CD4-positive, alpha-beta T cell treated with Interleukin-6 at 100 ng/mL for 8 hours (primary cell): ENCODE measurements at regions not wholly inside any gene's neighbourhood (a gene's known extent, or its start where the extent isn't known, plus 50 kb on each side); places are given as distances from the start of the nearest gene placed in this dataset.
"Not testable (repeated sequence)": the region's sequence is repeated elsewhere in the genome, so short reads cannot be mapped to it uniquely, and the experiment has no call there.

Source experiments
- DNase-seq: peaks from one replicate; pipeline ENCODE4 v3.0.0-alpha.2; 2020; ENCODE audit warnings: mixed read lengths, low spot score

DNA sequence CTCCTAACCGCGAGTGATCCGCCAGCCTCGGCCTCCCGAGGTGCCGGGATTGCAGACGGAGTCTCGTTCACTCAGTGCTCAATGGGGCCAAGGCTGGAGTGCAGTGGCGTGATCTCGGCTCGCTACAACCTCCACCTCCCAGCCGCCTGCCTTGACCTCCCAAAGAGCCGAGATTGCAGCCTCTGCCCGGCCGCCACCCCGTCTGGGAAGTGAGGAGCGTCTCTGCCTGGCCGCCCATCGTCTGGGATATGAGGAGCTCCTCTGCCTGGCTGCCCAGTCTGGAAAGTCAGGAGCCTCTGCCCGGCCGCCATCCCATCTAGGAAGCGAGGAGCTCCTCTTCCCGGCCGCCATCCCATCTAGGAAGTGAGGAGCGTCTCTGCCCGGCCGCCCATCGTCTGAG is 58.8 kb upstream of the ANKRD30BL start:
- not testable (repeated sequence) for DNase-seq

DNA sequence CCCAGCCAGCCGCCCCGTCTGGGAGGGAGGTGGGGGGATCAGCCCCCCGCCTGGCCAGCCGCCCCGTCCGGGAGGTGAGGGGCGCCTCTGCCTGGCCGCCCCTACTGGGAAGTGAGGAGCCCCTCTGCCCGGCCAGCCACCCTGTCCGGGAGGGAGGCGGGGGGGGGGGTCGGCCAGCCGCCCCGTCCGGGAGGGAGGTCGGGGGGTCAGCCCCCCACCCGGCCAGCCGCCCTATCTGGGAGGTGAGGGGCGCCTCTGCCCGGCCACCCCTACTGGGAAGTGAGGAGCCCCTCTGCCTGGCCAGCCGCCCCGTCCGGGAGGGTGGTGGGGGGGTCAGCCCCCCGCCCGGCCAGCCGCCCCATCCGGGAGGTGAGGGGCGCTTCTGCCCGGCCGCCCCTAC is 60.1 kb upstream of the ANKRD30BL start:
- DNase-seq: not testable (repeated sequence)

DNA sequence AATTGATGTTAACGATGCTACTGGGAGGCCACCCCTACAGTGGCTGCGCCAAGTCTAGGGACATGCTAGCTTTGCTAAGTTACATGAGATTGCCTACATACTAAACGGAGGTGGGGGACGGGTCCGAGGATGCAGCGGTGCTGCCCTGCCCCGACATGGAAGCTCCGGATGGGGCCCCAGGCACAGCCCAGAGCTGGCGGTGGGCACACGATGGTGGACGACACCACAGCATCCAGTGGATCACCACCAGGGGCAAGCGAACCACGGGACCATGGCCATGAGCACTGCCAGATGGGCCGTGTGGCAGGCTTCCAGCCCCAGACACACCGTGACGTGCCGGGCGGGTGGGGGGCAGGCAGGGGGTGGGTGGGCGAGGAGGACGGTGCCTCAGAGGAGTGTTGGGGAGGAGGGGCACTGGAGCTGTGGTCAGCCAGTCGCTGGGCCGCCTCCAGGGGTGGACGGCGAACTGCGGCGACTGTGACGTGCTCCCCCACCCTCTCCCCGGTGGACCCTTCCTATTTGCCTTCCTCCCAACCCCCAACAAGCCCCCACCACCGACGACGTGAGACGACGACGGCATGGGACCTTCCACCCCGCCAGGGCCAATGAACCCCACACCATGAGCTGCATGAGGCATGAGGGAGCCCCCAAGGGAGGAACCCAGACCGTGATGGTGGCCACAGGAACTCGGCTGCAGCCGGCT is 90.6 kb upstream of the ANKRD30BL start:
- DNase-seq: no peak

DNA sequence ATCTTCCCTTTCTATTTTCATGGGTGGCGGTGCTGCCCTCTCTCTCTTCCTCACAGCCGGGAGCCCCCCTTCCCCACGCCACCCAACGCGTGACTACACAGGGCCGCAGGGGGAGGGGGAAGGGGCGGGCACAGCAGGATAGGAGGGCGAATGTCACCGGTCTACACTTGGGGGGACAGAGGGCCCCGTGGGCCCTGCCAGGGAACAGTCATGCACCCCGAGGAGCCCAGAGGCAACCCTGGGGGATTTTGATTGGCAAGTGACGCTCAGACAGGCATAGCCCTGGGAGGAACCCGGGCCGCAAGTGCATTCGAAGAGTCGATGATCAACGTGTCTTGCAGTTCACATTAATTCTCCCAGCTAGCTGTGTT is 91.1 kb upstream of the ANKRD30BL start:
- no peak for DNase-seq

DNA sequence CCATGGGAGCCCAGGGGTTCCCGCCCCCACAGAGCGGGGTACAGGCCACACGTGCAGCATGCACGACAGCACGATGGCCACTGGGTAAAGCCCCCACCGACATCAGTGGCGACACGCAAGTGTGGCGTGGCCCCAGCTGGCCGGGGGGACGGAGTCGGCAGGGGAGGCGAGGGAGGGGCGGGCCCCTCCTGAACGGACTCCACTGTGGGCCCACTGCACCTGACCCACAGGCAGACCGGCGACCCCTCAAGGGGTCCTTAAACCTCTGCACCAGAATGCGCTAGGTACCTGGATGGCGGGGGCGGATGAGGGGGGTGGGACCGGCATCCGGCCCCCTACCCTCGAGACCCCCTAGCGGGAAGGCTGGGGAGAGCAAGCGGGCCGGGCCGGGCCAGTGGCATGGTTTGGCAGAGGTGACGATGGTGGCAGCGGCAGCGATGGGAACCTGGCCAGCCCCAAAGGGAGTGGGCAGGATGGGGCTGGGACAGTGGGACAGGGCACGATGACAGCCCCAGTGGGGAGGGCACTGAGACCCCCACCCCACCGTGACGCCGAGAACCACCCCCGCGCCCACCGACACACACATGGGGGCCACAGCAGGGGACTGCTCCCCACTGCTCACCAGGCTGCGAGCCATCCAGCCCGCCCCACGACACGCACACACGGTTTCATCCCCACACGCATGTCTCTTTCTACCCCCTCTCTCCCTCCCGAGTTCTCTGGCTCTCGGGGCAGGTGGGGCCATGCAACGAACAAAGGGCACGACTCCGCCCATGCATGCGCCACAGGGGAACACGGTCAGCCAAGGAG is 91.9 kb upstream of the ANKRD30BL start:
- DNase-seq: no peak

DNA sequence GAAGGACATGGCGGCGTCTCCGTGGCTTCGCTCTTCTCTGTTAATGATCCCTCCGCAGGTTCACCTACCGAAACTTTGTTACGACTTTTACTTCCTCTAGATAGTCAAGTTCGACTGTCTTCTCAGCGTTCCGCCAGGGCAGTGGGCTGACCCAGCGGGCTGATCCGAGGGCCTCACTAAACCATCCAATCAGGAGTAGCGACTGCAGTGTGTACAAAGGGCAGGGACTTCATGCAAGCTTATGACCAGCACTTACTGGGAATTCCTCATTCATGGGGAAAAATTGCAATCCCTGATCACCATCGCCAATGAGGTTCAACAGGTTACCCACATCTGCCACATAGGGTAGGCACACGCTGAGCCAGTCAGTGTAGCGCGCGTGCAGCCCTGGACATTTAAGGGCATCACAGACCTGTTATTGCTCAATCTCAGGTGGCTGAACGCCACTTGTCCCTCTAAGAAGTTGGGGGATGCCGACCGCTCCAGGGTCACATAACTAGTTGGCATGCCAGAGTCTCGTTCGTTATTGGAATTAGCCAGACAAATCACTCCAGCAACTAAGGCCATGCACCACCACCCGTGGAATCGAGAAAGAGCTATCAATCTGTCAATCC is 92.7 kb upstream of the ANKRD30BL start:
- not testable (repeated sequence) for DNase-seq

DNA sequence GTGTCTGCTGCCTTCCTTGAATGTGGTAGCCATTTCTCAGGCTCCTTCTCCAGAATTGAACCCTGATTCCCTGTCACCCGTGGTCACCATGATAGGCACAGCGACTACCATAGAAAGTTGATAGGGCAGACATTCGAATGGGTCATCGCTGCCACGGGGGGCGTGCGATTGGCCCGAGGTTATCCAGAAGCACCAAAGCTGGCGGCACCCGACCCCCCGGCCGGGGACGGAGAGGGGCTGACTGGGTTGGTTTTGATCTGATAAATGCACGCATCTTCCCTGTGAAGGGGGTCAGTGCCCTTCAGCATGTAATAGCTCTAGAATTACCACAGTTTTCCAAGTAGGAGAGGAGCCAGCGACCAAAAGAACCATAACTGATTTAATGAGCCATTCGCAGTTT is 94.0 kb upstream of the ANKRD30BL start:
- DNase-seq: no peak

DNA sequence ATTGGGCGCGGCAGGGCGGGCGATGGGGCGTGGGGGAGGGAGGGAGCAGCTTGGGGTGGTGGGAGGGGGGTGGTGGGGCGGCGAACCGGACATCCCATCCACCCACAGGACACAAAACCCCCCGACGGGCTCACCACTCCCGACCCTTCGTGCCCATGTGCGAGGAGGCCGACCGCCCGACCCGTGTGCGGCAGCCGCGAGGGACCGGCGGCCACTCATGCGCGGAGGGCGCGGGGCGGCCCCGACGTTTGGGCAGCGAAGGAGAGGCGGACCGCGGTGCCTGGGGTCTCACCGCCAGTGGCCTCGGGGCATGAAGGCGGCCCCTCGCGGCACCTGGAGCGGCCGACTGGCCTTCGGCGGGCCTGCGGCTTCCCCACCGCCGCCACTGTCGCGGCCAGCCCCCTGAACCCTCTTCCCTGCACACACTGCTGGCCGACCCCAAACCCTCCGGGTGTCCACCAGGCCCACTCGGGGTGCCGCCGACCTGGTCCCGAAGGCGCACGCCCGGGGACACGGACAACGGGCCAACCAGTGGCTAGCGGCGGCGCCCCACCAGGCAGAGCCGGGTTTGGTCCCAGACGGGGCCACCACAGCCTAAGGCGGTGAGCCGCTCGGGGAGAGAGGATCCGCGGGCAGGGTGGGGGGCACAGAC is 94.6 kb upstream of the ANKRD30BL start:
- no peak for DNase-seq

DNA sequence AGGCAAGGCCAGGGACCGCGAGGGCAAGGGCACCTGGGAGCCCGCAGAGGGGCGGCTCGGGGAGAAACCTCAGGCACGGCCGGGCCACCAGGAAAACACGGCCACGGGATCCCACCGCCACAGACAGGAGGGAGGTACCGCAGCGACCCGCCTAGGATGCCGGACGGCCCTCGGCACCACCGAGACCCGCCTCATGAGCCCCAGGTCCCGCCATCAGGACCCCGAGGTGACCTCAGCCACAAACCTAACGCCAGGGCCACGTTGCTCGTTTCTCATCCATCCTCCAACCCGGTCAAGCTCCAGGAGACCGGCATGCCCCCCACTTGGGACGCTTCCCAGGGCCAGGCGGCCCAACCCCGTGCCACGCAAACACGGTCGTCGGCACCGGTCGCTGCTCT is 95.2 kb upstream of the ANKRD30BL start:
- DNase-seq: not testable (repeated sequence)

DNA sequence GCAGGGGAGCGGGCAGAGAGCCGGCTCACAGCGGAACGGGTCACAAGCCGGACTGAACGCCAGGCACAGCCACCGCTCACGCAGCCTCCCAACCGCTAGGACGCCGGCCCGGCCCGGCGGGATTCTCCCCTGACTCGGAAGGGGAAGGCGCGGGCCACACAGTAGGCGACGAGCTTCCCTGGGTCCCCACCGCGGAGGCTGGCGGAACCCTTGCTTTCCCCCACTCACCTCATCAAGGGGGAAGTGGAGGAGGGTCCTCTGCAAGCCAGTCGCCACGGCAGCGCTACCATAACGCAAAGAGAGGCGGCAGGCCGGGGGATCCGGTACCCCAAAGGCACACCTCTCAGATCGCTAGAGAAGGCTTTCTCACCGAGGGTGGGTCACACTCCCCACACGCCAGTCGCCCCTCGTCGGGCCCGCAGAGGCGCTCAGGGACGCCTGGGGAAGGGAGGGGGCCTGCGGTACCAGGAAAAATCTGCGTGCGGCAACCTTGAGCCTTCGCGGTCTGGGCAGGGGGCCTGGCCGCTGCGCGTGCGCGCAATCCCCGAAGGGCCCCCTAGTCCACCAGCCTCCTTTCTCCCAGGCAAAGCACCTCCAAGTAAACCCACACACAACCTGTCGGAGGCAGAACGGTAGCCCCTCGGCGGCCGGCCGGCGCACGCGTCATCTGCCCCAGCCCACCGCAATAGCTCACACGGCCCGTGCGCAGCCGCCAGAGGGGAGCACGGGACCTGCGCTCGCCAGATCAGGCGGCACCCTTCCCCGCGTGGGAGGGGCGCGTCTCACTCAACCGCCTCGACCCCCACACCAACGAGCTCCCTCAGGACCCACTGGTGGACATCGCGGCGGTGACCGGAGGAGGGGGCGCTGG is 95.8 kb upstream of the ANKRD30BL start:
- not testable (repeated sequence) for DNase-seq

DNA sequence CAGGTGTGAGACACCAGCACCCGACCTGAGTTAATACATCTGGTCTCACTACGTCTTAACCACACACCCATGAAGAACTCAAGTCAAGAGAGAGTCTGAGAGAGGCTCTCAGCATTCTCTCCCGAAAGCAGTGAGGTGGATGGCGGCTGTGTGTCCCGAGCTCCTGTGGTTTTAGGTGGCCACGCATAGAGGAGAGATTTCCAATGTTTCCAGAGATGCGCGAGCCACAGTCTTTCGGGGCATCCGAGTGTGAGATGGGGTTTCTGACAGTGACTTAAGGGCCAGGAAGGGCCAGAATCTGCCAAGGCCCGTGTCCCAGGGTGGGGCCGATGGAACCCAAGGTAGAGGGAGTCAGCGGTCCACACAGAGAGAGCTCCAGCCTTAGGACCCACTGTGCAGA is 97.5 kb upstream of the ANKRD30BL start:
- DNase-seq: not testable (repeated sequence)

DNA sequence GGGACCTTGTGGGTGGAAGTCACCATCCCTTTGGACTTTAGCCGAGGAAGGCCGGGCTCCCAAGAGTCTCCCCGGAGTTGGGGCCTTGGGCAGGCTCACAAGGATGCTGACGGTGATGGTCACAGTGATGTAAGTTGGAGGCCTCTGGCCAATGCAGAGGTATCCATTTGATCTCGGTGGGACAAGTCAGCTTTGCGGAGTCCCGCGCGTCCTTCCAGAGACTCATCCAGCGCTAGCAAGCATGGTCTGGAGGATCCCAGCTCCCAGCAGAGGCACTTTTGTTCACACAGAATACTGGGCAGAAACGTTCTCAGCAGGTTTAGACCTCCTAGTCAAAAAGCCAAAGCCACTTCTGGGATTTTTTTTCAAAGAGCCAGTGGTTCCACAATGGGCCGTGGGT is 103.8 kb upstream of the ANKRD30BL start:
- not testable (repeated sequence) for DNase-seq

DNA sequence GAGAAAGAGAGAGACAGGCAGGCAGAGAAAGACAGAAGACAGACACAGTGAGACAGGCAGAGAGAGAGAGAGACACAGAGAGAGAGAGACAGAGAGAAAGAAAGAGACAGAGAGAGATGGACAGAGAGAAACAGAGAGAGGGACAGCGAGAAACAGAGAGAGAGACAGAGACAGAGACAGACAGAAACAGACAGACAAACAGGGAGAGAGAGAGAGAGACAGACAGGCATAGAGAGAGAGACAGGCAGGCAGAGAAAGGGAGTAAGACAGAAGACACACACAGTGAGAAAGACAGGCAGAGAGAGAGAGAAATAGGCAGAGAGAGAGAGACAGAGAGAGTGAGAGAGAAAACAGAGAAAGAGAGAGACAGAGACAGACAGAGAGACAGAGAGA is 105.3 kb upstream of the ANKRD30BL start:
- no peak for DNase-seq

DNA sequence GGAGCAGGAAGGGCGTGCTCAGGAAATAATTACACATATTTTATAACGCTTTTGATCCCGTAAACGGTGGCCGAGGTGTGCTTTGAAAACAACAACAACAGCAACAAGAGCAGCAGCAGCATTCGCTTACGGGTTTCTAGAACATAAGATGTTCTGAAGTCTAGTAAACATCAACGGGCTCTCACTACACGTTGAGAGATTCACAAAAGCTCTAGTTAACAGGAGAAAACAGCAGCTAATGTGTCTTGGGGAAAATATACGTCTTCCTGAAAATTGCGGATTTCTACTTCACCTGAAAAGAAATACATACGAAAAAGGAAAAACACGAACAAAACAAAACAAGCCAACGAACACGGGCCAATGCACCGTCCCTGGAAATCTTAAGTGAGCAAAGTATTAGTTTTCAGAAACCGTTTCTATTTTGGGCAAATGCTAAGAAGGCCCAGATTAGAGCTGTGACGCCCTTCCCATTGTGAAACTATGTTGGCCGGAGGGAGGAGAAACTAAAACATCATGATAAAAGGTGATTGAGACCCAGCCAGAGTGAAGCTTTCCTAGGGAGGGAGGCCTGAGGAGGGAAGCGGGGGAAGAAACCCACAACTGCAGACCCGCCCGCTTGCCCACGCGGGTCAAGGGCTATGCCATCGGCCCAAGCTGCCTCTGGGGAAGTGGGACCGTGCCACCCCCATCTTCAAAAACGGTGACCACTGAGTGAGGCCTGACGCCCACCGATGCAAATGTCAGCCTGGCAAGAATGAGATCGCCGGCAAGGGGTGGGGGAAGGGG is 105.9 kb upstream of the ANKRD30BL start:
- not testable (repeated sequence) for DNase-seq

DNA sequence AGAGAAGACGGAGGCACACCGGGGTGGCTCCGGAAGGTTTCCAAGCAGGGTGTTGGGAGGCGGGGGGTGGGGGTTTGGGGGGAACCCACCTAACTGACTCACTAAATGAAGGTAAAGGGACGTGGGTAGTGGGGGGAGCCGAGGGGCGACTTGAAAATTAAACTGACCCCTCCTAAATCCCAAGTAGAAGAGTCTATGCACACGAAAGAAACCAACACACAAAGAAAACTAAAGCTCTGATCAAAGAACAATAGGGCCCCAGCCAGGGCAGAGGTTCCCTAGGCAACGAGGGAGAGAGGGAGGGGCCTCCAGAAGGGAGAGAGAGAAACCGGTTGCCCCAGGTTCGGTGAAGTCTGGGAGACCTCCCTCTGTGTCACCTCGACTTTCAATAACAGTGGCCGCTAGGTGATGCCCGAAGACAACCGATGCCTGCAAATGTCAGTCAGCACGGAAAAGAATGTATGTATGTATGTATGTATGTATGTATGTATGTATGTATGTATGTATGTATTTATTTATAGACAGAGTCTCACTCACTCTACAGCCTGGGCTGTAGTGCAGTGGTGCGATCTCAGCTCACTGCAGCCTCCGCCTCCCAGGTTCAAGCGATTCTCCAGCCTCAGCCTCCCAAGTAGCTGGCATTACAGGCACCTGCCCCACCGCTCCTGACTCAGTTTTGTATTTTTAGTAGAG is 106.7 kb upstream of the ANKRD30BL start:
- peak; percentile 47 for DNase-seq

DNA sequence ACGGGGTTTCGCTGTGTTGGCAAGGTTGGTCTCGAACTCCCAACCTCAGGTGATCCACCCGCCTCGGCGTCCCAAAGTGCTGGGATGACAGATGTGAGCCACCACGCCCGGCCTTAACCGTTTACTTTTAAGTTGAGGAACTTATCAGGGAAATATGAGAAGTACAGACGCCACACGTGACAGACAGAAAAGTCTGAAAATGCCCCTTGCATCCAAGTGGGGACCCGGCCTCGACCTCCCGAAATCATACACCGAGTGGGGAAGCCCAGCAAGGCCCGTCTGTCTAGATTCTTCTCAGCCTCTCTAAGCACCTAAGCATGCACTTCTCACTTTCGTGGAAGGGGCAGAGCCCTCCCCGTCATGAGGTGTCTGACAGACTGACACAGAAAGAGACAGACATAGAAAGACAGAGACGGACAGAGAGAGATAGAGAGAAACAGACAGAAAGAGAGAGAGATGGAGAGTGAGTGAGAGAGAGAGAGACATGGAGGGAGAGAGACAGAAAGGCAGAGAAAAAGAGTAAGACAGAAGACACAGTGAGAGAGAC is 107.3 kb upstream of the ANKRD30BL start:
- DNase-seq: no peak

DNA sequence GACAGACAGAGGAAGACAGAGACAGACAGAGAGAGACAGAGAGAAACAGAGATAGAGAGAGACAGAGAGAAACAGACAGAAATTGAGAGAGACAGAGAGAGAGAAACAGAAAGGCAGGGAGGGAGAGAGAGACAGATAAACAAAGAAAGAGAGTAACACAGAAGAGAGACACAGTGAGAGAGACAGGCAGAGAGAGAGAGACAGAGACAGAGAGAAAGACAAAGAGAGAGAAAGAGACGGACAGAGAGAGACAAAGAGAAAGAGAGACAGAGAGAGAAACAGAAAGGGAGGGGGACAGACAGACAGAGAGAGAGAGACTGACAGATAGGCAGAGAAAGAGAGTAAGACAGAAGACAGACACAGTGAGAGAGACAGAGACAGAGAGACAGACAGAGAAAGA is 108.5 kb upstream of the ANKRD30BL start:
- DNase-seq: no peak

DNA sequence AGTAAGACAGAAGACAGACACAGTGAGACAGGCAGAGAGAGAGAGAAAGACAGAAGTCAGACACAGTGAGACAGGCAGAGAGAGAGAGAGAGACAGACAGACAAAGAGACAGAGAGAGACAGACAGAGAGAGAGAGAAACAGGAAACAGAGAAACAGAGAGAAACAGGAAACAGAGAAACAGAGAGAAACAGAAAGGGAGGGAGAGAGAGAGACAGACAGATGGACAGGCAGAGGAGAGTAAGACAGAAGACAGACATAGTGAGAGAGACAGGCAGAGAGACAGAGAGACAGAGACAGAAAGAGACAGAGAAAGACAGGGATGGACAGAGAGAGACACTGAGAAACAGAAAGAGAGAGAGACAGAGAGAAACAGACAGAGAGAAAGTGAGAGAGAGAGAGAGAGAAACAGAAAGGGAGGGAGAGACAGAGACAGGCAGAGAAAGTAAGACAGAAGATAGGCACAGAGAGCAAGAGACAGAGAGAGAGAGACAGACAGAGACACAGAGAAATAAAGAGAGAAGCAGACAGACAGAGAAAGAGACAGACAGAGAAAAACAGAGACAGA is 109.3 kb upstream of the ANKRD30BL start:
- DNase-seq: no peak

DNA sequence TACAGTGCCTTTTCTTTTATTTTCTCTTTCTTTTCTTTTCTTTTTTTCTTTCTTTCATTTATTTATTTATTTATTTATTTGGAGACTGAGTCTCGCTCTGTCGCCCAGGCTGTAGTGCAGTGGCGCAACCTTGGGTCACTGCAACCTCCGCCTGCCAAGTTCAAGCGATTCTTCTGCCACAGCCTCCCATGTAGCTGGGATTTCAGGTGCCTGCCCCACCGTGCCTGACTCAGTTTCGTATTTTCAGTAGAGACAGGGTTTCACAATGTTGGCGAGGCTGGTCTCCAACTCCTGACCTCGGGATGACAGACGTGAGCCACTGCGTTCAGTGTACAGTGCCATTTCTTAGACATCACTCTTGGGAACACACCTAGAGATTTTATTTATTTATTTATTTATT is 110.0 kb upstream of the ANKRD30BL start:
- DNase-seq: not testable (repeated sequence)

DNA sequence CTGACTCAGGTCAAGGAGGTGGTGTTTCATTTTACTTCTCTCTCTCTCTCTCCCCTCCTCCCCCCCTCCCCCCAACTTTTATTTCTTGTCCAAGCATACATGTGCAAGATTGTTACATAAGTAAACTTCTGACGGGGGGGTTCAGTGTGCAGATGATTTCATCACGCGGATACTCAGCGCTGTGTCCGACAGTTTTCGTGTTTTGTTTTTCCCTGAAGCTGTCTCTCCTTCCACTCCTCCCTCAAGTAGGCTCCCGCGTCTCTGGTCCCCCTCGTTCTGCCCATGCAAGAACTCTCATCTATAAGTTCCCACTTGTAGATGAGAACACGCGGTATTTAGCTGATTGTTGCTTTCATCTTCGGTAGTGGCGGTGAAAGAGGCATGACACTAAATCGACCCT is 111.0 kb upstream of the ANKRD30BL start:
- no peak for DNase-seq
